ENCODE measurements at regions not wholly inside any gene's neighbourhood (a gene's known extent, or its start where the extent isn't known, plus 50 kb on each side); places are given as distances from the start of the nearest gene placed in this dataset.

GRCh38 chr20:24853916-24854315 is 95.2 kb upstream of the CST7 start:
- TF ChIP-seq CTCF (conservative IDR thresholded peaks at IDR 0.05 in 1 of 2, IDR thresholded peaks at IDR 0.05 in 1 of 2; ENCODE audit: extremely low read depth in 1 of 2, insufficient read depth in 1 of 2, low read depth in 1 of 2, low read length in 2 of 2) (no peak), EZH2 (IDR thresholded peaks at IDR 0.05; ENCODE audit: borderline replicate concordance, low read length) (no peak)
